ENCODE measurements at regions not wholly inside any gene's neighbourhood (a gene's known extent, or its start where the extent isn't known, plus 50 kb on each side); places are given as distances from the start of the nearest gene placed in this dataset.

GRCh38 chr12:80033448-80033847 is 65.9 kb upstream of the OTOGL start:
- Histone ChIP-seq H3K14ac (ENCODE audit: insufficient read length) (no peak overlapping the region), H3K23me2 (ENCODE audit: low read depth, low read length) (no peaks in the 10 kb centered on the region; the same call in 1 of the 2 replicates), H3K36me3 (ENCODE audit: control insufficient read depth in 2 of 4, insufficient read depth in 4 of 4, low read length in 3 of 4) (no peaks in the 10 kb centered on the region), H2BK120ac (replicated peaks; ENCODE audit: low read depth, low read length) (no peak overlapping the region), H3K4me1 (replicated peaks in 1 of 4; ENCODE audit: control insufficient read depth in 3 of 4, insufficient read depth in 4 of 4, low read length in 3 of 4) (peaks cover 0 to 6% (median 2%) of the 10 kb centered on the region in 4 experiments; a peak in 3 of 7 replicates), H2BK15ac (ENCODE audit: low read length) (no peak overlapping the region), H3K56ac (replicated peaks; ENCODE audit: insufficient read length, low read depth, low read length) (no peak overlapping the region), H3K4ac (replicated peaks; ENCODE audit: insufficient read length, low read depth, low read length) (no peak overlapping the region), H3K9me3 (ENCODE audit: insufficient read depth in 2 of 2, low read depth in 1 of 2, low read length in 1 of 2) (no peaks in the 10 kb centered on the region), H2BK20ac (ENCODE audit: low read length) (no peak overlapping the region), H2BK5ac (ENCODE audit: low read depth, low read length) (no peak overlapping the region), H3K79me1 (ENCODE audit: low read depth, low read length) (no peaks in the 10 kb centered on the region), H3K79me2 (ENCODE audit: control insufficient read depth in 1 of 2, insufficient read depth in 2 of 2, low read length in 2 of 2) (no peaks in the 10 kb centered on the region), H3K27ac (ENCODE audit: low read depth, low read length) (no peak overlapping the region), H3K18ac (ENCODE audit: extremely low read depth, low read length) (no peak overlapping the region), H4K5ac (ENCODE audit: insufficient read length, low read depth, low read length) (no peak overlapping the region), H3K4me3 (ENCODE audit: extremely low read depth in 1 of 4, insufficient read depth in 2 of 4, low read depth in 3 of 4, low read length in 4 of 4) (no peak overlapping the region), H3K27me3 (replicated peaks in 1 of 4; ENCODE audit: control insufficient read depth in 3 of 4, extremely low read depth in 1 of 4, insufficient read depth in 3 of 4, low read length in 3 of 4) (peaks cover 0 to 9% (median under 1%) of the 10 kb centered on the region in 4 experiments; a peak in 3 of 7 replicates), H3K4me2 (ENCODE audit: insufficient read depth in 1 of 2, low read depth in 2 of 2, low read length in 2 of 2) (no peak overlapping the region), H4K8ac (ENCODE audit: extremely low read depth, insufficient read depth, low read length) (no peak overlapping the region), H3K23ac (ENCODE audit: insufficient read length) (no peak overlapping the region), H4K20me1 (replicated peaks in 1 of 2; ENCODE audit: control insufficient read depth in 1 of 2, insufficient read depth in 2 of 2, low read length in 2 of 2) (no peaks in the 10 kb centered on the region), H2AFZ (ENCODE audit: low read length) (no peak overlapping the region), H3K9ac (replicated peaks in 1 of 4; ENCODE audit: extremely low read depth in 1 of 4, low read depth in 3 of 4, low read length in 3 of 4) (no peak overlapping the region), H2BK12ac (ENCODE audit: low read depth, low read length) (no peak overlapping the region), H2AK5ac (ENCODE audit: low read depth, low read length) (no peak overlapping the region), H4K91ac (replicated peaks; ENCODE audit: insufficient read length, low read length) (no peak overlapping the region)
- FAIRE-seq (no peak), DNase-seq (ENCODE audit: low read depth in 1 of 2, low spot score in 2 of 2) (no peak)
- POLR2A ChIA-PET (ENCODE audit: partially characterized antibody) = no interaction called here
- WGBS, 2 experiments (ENCODE audit: extremely low coverage in 1 of 2, insufficient coverage in 1 of 2, insufficient read length in 1 of 2, insufficient replicate concordance in 2 of 2, low coverage in 1 of 2, low lambda C conversion rate in 2 of 2, missing lambda C conversion rate in 1 of 2) = 84% methylated on average over 2 of the region's 2 CpGs; no CpG with 5 or more reads in 1 of the 2 experiments
- CTCF ChIA-PET (ENCODE audit: partially characterized antibody) = interaction anchor here (0.6 to 1.1 kb wide), 3 partner anchors 23 to 96 kb away, joined by 3 to 4 read pairs (median 3); no protein-coding TSS in a partner anchor
